ACC112 (cell line): ENCODE measurements at regions not wholly inside any gene's neighbourhood (a gene's known extent, or its start where the extent isn't known, plus 50 kb on each side); places are given as distances from the start of the nearest gene placed in this dataset.
"Not testable (repeated sequence)": the region's sequence is repeated elsewhere in the genome, so short reads cannot be mapped to it uniquely, and the experiment has no call there.

ENCODE experiments used
- H2AFZ ChIP-seq: fragments of 200-600 bp; sonication (generic); one replicate; pipeline ENCODE4 v1.6.0; 2017; ENCODE audit warnings: antibody characterized with exemption, low read length; ENCODE audit not compliant: unreplicated experiment
- H3K27ac ChIP-seq: fragments of 200-600 bp; sonication (generic); 2 replicates; pipeline ENCODE4 v1.5.1; 2014; ENCODE audit warnings: low read depth, mild to moderate bottlenecking, antibody characterized with exemption, low read length, moderate library complexity
- H3K27me3 ChIP-seq: fragments of 200-600 bp; sonication (generic); 2 replicates; pipeline ENCODE4 v1.6.1; 2014; ENCODE audit warnings: mild to moderate bottlenecking, antibody characterized with exemption, low read length, moderate library complexity, mixed read lengths; ENCODE audit not compliant: insufficient read depth
- H3K36me3 ChIP-seq: fragments of 200-600 bp; sonication (generic); 2 replicates; pipeline ENCODE4 v1.6.1; 2016; ENCODE audit warnings: mild to moderate bottlenecking, antibody characterized with exemption, low read length, moderate library complexity, mixed read lengths; ENCODE audit not compliant: insufficient read depth
- H3K4me1 ChIP-seq: fragments of 200-600 bp; sonication (generic); one replicate; pipeline ENCODE4 v1.6.1; 2016; ENCODE audit warnings: low read length, mixed read lengths; ENCODE audit not compliant: insufficient read depth, unreplicated experiment, control insufficient read depth
- H3K4me3 ChIP-seq: fragments of 200-600 bp; sonication (generic); 2 replicates; pipeline ENCODE4 v1.5.1; 2014; ENCODE audit warnings: mild to moderate bottlenecking, low read depth, low read length
- H3K79me2 ChIP-seq: fragments of 200-600 bp; sonication (generic); one replicate; pipeline ENCODE4 v1.6.0; 2016; ENCODE audit warnings: low read length; ENCODE audit not compliant: control insufficient read depth, unreplicated experiment, insufficient read depth

- no peaks in the 10 kb centered on the region for H3K36me3 ChIP-seq
- no peak overlapping the region for H2AFZ ChIP-seq
- H3K4me3 ChIP-seq: no peak overlapping the region
- no peaks in the 10 kb centered on the region for H3K79me2 ChIP-seq
- no peak overlapping the region for H3K27ac ChIP-seq
- no peaks in the 10 kb centered on the region for H3K4me1 ChIP-seq
- H3K27me3 ChIP-seq: no peaks in the 10 kb centered on the region
Observed at GRCh38 chr4:91989914-91990313, 313.9 kb upstream of the GRID2 start.

- no peak overlapping the region for H3K27ac ChIP-seq
- no peak overlapping the region for H3K4me3 ChIP-seq
- no peaks in the 10 kb centered on the region for H3K27me3 ChIP-seq
- H2AFZ ChIP-seq: no peak overlapping the region
- H3K4me1 ChIP-seq: no peaks in the 10 kb centered on the region
- H3K36me3 ChIP-seq: no peaks in the 10 kb centered on the region
- no peaks in the 10 kb centered on the region for H3K79me2 ChIP-seq
Observed at GRCh38 chr4:91990726-91991125, 313.0 kb upstream of the GRID2 start.

- no peak overlapping the region for H3K27ac ChIP-seq
- H3K4me1 ChIP-seq: no peaks in the 10 kb centered on the region
- no peak overlapping the region for H3K4me3 ChIP-seq
- no peaks in the 10 kb centered on the region for H3K36me3 ChIP-seq
- H3K27me3 ChIP-seq: no peaks in the 10 kb centered on the region
- no peaks in the 10 kb centered on the region for H3K79me2 ChIP-seq
- no peak overlapping the region for H2AFZ ChIP-seq
Observed at GRCh38 chr4:91997045-91997444, 306.7 kb upstream of the GRID2 start.

GRCh38 chr4:92012899-92013867 is 290.6 kb upstream of the GRID2 start:
- Histone ChIP-seq H3K79me2 (no peaks in the 10 kb centered on the region), H2AFZ (no peak overlapping the region), H3K4me3 (no peak overlapping the region), H3K27me3 (no peaks in the 10 kb centered on the region), H3K4me1 (no peaks in the 10 kb centered on the region), H3K27ac (no peak overlapping the region), H3K36me3 (no peaks in the 10 kb centered on the region)

- H3K79me2 ChIP-seq: no peaks in the 10 kb centered on the region
- no peak overlapping the region for H3K4me3 ChIP-seq
- H3K4me1 ChIP-seq: no peaks in the 10 kb centered on the region
- no peaks in the 10 kb centered on the region for H3K36me3 ChIP-seq
- no peak overlapping the region for H2AFZ ChIP-seq
- H3K27ac ChIP-seq: no peak overlapping the region
- no peaks in the 10 kb centered on the region for H3K27me3 ChIP-seq
Observed at GRCh38 chr4:92014067-92014466, 289.7 kb upstream of the GRID2 start.

- Histone ChIP-seq H3K4me1 (no peaks in the 10 kb centered on the region), H2AFZ (no peak overlapping the region), H3K27ac (no peak overlapping the region), H3K27me3 (no peaks in the 10 kb centered on the region), H3K36me3 (no peaks in the 10 kb centered on the region), H3K4me3 (no peak overlapping the region), H3K79me2 (no peaks in the 10 kb centered on the region)
Observed at GRCh38 chr4:92021203-92021602, 282.6 kb upstream of the GRID2 start.

- no peaks in the 10 kb centered on the region for H3K36me3 ChIP-seq
- H2AFZ ChIP-seq: no peak overlapping the region
- no peaks in the 10 kb centered on the region for H3K79me2 ChIP-seq
- H3K4me3 ChIP-seq: no peak overlapping the region
- H3K27ac ChIP-seq: no peak overlapping the region
- H3K4me1 ChIP-seq: no peaks in the 10 kb centered on the region
- no peaks in the 10 kb centered on the region for H3K27me3 ChIP-seq
Observed at GRCh38 chr4:92021788-92022187, 282.0 kb upstream of the GRID2 start.

GRCh38 chr4:92028830-92029229 is 274.9 kb upstream of the GRID2 start:
- not testable (repeated sequence) for H3K79me2 ChIP-seq, H3K27ac ChIP-seq, H3K4me1 ChIP-seq, H3K36me3 ChIP-seq, H2AFZ ChIP-seq, H3K4me3 ChIP-seq, H3K27me3 ChIP-seq

GRCh38 chr4:92031825-92032224 is 271.9 kb upstream of the GRID2 start:
- Histone ChIP-seq H3K4me1 (no peaks in the 10 kb centered on the region), H3K79me2 (no peaks in the 10 kb centered on the region), H3K36me3 (no peaks in the 10 kb centered on the region), H3K27ac (no peak overlapping the region), H2AFZ (no peak overlapping the region), H3K27me3 (no peaks in the 10 kb centered on the region), H3K4me3 (no peak overlapping the region)

- Histone ChIP-seq H3K4me3 (no peak overlapping the region), H3K27me3 (no peaks in the 10 kb centered on the region), H2AFZ (no peak overlapping the region), H3K79me2 (no peaks in the 10 kb centered on the region), H3K4me1 (no peaks in the 10 kb centered on the region), H3K36me3 (no peaks in the 10 kb centered on the region), H3K27ac (no peak overlapping the region)
Observed at GRCh38 chr4:92035666-92036065, 268.1 kb upstream of the GRID2 start.

GRCh38 chr4:92045718-92046117 is 258.0 kb upstream of the GRID2 start:
- no peaks in the 10 kb centered on the region for H3K79me2 ChIP-seq
- no peaks in the 10 kb centered on the region for H3K36me3 ChIP-seq
- H2AFZ ChIP-seq: no peak overlapping the region
- H3K27me3 ChIP-seq: no peaks in the 10 kb centered on the region
- no peak overlapping the region for H3K27ac ChIP-seq
- H3K4me1 ChIP-seq: no peaks in the 10 kb centered on the region
- H3K4me3 ChIP-seq: no peak overlapping the region
